HL-60/S4 (cell line): ENCODE measurements at regions not wholly inside any gene's neighbourhood (a gene's known extent, or its start where the extent isn't known, plus 50 kb on each side); places are given as distances from the start of the nearest gene placed in this dataset.
"Not testable (repeated sequence)": the region's sequence is repeated elsewhere in the genome, so short reads cannot be mapped to it uniquely, and the experiment has no call there.

Experiments used
- in situ Hi-C: fragments of 300-500 bp; cut with MboI; formaldehyde crosslinking; loops from 2 replicates; pipeline ENCODE4 v1.14.3; 2022; ENCODE audit warnings: low sequenced_read_pairs

- in situ Hi-C loops = no loop called here
These were observed 117.1 kb downstream of the JRKL start for GRCh38 chr11:96506953-96507354.

DNA sequence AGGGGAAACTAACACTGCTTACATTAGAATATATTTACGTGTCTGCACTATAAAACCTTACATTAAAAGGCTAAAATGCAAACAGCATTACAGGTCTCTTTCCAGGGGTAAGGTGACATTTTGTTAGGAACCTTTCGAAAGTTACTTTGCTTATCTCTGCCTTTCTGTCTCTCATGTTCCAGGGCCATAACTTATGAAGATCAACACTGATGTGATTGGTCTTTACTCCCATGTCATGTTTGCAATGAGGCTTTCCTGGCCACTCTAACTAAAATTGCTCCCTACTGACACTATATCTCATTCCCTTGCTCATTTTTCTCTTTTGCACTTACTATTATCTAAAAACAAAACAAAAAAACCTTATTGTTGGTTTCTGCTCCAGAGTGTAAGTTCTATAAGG lies 119.0 kb downstream of the JRKL start:
- in situ Hi-C loops = no loop called here

DNA sequence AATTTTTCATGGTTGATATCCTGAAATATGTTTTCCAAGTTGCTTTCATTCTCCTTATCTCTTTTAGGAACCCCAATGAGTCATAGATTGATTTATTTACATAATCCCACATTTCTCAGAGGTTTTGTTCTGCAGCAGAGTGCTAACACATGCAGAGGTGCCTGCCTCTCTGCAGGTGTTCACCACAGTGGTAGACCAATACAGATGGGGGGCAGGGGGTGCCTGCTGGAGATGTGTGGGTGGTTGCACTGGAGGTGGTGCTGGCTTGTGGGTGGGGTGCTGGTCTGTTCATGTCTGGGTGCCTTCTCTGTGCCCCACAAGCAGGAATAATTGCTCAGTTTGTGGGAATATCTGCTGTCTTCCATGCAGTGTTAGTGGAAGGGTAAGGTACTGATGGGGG lies 131.1 kb downstream of the JRKL start:
- in situ Hi-C loops = no loop called here

DNA sequence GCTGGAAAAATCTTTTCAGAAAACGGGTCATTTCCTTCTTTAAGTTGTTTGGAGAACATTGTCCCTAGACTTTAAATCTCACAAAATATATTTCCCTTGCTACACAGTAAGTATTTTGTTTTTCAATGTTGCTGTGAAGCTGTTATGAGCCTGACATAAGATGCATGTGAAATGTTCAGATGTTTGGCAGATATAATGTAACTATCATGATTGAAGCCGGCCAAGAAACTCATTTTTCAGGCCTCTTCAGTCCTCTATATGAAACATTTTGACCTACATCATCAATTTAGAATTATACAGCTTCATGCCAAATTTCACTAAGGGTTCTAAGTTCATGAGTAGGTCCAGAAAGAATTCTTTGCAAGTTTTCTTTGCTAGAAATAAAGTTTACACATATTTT lies 133.8 kb downstream of the JRKL start:
- in situ Hi-C loops = no loop called here

DNA sequence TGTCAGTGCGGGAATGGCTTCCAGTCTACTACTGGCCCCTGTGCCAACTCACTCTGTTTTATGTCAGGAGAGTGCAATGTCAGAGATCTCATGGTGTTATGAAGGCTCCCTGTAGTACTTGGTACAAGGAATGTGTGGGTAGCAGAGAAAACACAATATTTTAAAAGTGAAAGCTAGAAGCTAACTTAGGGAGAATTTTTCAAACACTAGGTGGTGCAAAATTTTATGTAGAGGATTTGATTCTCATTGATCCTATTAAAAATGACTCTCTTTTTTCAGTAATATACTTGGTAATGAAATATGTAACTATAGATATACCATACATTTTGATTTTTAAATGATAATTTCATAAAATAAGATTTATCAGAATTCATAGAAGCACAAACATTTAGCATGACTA lies 134.7 kb downstream of the JRKL start:
- in situ Hi-C loops = no loop called here

DNA sequence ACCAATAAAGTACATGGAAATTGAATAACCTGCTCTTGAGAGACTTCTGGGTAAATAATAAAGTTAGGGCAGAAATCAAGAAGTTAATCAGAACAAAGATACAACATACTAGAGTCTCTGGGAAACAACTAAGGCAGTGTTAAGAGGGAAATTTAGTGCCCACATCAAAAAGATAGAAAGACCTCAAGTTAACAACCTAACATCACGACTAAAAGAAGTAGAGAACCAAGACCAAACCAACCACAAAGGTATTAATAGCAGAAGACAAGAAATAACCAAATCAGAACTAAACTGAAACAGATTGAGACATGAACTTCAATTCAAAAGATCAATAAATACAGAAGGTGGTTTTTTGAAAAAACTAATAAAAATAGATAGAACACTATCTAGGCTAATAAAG lies 140.7 kb downstream of the JRKL start:
- in situ Hi-C loops = no loop called here

DNA sequence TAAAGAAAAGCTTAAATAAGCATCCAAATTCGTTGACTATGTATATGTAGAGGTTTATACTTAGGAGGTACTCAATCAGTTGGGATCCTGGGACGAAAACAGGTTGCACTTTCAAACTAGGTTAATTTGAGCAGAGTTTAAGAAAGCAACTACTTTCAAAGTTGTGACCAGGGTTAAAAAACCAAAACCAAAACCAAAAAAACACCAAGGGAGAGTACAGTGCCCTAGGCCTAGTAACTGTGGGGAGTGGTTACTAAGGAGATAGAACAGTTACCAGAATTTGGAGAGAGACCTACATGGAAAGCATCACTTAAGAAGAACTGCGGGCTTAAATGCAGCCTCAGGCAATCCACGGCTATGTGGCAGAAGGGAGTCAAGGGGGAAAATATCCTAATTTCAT lies 148.3 kb downstream of the JRKL start:
- in situ Hi-C loops = no loop called here

- in situ Hi-C loops = no loop called here
These were observed 148.8 kb downstream of the JRKL start for GRCh38 chr11:96538622-96539021.

DNA sequence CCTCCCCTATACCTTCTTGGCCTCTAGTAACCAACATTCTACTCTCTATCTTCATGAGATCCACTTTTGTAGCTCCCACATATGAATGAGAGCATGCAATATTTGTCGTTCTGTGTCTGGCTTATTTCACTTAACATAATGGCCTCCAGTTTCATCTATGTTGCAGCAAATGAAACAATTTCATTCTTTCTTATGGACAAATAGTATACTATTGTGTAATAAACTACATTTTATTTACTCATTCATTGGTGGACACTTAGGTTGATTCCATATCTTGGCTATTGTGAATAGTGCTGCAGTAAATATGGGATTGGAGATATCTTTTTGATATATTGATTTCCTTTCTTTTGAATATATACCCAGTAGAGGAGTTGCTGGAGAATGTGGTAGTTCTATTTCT lies 151.1 kb downstream of the JRKL start:
- in situ Hi-C loops = no loop called here

DNA sequence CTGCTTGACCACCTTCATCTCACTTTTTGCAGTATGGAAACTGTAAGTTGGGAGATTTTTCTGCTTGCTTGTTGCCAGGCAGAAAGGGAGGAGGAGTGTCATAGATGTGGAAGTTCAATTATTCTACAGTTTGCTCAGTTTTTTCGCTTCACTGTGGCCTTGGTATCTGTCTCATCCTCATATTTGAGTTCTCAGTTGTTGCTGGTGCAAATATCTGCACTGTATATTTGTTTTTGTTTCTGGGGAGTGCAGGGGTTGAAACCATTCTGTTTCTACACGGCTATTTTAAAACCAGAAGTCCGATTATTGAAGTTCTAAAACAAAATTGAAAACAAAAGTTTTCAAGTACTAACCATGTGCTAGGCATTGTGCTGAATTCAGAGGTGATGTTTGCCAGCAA lies 153.4 kb downstream of the JRKL start:
- in situ Hi-C loops = no loop called here

GRCh38 chr11:96545192-96545591 lies 155.4 kb downstream of the JRKL start:
- in situ Hi-C loops = not testable (repeated sequence)

- in situ Hi-C loops = no loop called here
These were observed 161.3 kb downstream of the JRKL start for GRCh38 chr11:96551136-96551535.

DNA sequence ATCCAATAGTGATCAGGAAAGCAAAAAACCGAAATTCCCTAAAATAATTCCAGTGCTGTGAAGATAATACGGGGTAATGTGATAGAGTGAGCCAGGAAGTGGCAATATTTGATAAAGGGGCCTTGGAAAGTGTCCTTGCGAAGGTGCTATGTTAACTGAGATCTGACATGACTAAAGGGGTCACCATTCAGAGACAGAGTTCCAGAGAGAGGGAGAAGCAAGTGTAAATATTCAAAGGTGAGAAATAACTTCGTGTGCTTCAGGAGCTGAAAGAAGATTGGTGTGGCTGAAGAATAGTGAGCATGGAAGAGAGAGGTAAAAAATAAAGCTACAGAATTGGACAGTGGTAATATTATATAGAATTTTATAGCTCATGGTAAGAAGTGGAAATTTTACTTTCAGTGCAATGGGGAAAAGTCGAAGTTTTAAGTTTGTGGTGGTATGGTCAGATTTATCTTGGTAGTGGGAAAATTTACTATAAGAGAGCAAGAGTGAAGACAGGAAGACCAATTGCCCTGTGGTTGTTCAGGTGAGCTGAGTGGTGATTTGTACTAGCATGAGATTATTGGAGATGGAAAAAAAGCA lies 164.5 kb downstream of the JRKL start:
- in situ Hi-C loops = no loop called here

DNA sequence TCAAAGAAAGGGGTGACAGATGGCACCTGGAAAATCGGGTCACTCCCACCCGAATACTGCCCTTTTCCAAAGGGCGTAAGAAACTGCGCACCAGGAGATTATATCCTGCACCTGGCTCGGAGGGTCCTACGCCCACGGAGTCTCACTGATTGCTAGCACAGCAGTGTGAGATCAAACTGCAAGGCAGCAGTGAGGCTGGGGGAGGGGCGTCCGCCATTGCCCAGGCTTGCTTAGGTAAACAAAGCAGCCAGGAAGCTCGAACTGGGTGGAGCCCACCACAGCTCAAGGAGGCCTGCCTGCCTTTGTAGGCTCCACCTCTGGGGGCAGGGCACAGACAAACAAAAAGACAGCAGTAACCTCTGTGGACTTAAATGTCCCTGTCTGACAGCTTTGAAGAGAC lies 166.0 kb downstream of the JRKL start:
- in situ Hi-C loops = not testable (repeated sequence)

- in situ Hi-C loops = not testable (repeated sequence)
These were observed 170.9 kb downstream of the JRKL start for GRCh38 chr11:96560727-96561126.

- in situ Hi-C loops = no loop called here
These were observed 177.4 kb downstream of the JRKL start for GRCh38 chr11:96567176-96567575.

DNA sequence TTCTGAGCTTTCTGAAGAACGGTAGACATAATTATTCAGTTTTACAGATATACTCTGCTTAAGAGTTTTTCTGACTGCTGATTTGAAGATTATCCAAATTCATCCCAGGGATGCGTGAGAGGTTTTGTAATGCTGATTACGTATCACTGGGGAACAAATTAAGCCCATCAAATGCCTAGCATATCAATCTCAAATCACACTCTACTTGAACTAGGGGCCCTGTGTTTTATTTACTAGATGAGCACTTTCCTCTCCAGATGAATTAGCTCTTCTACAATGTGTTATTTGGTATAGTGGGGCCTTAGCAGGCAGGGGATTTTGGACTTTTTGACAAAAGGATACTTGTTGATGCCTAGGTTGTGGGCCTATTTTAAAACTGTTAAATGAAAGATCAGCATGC lies 177.9 kb downstream of the JRKL start:
- in situ Hi-C loops = no loop called here

GRCh38 chr11:96576383-96576782 lies 186.6 kb downstream of the JRKL start:
- in situ Hi-C loops = no loop called here

DNA sequence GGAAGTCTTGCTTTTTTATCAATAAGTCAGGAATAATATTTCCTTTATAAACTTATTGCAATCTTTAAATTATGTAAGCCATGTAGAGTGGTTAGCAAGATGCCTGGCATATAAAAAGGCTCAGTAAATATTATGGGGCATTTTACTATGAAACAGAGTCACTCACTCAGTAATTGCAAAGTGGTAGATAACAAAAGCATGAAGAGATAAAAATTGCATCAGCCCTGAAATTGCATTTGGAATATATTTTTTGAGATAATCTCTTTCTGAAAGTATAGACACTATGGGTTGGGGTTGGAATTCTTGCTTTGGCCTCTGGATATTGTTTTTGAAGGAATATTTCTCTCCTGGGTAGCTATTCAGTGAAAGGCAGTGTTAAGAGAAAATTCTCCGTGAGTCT lies 188.6 kb downstream of the JRKL start:
- in situ Hi-C loops = no loop called here

GRCh38 chr11:96579656-96580055 lies 189.8 kb downstream of the JRKL start:
- in situ Hi-C loops = no loop called here

- in situ Hi-C loops = no loop called here
These were observed 190.7 kb downstream of the JRKL start for GRCh38 chr11:96580476-96581040.

GRCh38 chr11:96585944-96586880 lies 196.4 kb downstream of the JRKL start:
- in situ Hi-C loops = not testable (repeated sequence)
